Stimulated activated CD8-positive, alpha-beta memory T cell treated with anti-CD3 and anti-CD28 coated beads, Interleukin-15, amount 100 ng/mL, for 4 hours (primary cell): ENCODE measurements at regions not wholly inside any gene's neighbourhood (a gene's known extent, or its start where the extent isn't known, plus 50 kb on each side); places are given as distances from the start of the nearest gene placed in this dataset.

ENCODE experiments used
- DNase-seq, 2 donors: peaks; one replicate each; pipeline ENCODE4 v3.0.0-alpha.2; 2020; ENCODE audit warnings: low read depth in 2 of 2

DNA sequence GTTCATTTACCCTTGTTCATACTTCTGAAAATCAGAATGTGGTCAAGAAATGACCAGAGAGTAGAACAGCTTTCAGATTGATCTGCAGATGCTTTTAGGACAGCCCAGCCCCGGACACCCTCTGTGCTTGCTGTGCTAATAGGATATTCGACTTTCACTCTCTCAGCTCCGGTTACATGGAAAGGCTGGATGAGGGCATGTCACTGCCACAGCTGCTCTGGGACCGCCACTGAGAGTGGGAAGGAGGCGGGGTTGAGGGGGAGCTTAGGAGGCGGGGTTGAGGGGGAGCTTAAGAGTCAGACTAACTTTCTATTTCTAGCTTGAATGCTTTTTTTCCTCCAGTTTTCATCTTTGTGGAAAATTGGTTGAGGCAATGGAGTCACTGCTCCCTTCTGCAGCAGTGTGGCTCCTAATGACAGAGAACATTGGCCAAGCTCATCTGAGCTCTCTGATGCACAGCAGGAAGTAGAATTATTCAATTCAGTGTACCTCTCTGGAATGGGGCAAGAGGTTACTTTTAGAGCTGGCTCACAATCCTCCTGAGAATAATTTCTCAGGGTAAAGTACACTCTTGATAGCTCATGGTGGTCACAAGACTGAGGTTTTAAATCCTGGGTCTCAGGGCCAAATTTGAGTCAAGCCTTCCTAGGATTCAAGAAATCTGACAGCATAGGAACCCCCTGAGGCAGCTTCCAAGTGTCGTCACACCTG is 74.6 kb upstream of the NPAS1 start:
- DNase-seq, result no peak

DNA sequence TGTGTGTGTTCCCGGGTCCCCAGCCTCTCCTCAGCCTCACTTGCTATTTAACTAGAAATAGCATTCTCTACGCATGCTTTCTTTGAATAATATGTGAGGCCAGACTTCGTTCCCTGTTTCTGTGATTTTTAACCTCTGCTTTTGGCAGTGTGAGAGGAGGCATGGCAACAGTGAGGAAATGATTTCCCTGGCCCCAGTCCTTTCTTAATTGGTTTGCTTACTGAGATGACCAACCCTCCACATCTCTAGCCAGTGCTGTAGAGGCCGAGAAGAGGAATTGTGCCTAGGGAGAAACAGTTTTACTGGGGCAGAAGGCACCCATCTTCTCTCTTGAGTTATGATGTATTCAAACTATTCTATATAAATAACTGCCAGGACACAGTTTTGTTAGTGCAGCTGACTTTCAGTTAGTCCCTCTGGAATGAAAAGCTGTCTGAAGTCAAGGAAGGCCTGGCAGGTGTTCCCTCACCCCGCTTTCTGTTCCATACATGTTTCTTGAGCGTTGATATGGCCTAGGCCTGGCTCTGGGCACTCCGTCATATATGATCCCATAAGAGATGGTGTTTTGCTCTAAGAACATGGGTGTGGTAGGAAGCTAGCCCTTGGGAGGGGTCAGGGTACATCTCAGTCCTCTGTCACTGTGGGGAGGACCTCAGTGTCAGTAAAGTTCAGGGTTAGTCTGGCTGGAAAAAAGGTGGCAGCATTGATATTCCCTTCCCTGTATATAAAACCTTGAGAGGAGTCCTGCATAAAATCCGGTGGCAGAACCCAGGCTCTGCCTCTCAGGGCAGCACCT is 73.7 kb upstream of the NPAS1 start:
- DNase-seq, result no peak

DNA sequence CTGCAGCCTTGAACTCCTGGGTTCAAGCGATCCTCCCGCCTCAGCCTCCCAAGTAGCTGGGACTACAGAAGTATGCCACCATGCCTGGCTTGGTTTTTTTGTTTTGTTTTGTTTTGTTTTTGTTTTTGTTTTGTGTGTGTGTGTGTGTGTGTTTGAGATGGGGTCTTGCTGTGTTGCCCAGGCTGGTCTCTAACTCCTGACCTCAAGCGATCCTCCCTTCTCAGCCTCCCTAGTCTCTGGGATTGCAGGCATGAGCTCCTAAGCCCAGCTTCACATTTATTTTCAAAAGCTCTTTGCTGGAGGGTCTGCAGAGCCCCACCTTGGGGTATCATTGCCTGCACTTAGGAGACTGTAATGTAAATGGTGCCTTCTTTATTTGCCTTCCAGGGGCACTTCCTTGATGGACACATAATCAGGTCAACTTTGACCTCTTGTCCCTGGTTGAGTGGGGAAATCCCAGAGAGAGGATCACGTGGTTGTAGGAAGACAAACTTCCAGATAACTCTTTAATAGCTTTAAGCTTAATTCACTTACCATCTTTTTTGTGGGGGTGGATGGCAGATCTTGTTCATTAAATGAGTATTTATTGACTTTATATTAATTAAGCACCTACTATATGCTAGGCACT is 72.9 kb upstream of the NPAS1 start:
- DNase-seq, result no peak

DNA sequence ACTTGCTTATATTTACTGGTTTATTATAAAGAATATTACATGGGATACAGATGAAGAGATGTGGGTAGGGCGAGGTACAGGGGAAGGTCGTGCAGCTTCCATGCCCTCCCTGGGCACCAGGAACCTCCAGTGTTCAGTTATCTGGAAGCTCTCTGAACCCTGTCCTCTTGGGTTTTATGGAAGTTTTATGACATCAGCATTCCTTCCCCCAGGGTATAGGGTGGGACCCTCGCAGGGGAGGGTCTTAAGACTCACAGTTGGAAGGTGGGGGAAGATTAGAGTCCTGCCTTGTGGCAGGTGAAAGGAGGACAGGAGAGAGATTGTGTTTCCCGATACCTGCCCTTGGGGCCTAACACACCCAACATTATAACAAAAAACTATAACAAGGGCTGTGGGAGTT is 71.8 kb upstream of the NPAS1 start:
- no peak for DNase-seq

DNA sequence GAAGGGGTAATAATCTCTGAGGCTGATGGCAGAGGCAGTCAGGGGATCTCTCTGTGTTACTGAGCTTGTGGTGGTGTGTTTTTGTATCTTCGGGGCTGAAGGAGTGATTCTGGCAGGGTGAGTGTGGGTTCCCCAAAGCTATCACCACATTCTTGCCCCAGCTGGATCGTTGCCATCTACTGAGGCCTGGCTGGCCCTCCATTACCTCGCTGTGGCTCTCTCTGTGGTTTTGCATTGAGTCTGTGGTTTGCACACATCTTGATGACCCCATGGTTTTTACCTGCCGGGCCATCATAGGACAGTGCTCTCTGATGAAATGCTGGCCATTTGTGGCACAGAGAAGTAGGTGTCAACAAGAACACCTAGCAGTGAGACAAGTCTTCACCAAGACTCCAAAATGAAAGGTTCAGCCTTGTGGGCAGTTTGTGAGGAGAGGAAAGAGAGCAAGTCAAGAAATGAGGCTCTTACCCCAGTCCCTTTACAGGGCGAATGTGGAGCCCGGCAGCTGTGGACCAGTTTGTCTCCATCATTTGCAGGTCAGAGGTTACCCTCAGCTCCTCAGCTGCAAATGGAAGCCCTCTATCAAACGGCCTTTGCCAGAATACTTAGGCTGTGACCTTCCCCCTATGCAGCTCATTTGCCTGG is 69.0 kb upstream of the NPAS1 start:
- no peak for DNase-seq

DNA sequence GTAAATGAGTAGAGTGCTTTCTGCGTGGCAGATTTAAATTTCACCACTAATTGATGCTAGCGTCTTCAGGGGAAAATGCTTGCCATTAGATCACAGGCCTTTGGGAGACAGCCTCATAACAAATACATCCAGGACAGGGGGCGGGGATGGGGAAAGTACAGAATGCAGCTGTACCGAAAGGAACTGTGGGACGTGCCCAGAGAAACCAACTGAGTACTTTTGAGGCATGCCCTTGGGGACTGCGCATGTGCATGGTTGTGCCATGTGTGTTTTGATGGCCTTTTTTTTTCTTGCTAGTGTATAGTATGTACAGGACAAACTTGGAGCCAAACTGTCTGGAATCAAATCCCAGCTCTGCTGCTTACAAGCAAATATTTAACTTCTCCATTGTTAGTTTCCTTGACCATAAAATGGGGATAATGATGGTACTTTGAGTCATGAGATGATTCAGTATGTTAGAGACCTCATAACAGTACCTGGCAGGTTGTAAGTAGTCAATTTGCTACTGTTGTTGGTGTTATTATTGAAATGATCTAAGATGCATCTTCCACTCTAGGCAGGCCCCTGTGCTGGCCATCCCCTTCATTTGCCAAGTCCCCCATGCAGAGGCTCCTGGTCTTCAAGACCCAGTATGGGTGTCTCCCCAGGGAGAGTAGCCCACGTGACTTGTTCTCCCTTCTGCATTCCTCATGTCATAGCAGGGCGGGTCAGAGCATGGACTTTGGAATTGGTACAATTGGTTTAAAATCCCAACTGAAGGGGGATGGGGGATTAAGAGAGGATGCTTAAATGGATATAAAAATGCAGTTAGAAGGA is 68.3 kb upstream of the NPAS1 start:
- DNase-seq, result no peak

DNA sequence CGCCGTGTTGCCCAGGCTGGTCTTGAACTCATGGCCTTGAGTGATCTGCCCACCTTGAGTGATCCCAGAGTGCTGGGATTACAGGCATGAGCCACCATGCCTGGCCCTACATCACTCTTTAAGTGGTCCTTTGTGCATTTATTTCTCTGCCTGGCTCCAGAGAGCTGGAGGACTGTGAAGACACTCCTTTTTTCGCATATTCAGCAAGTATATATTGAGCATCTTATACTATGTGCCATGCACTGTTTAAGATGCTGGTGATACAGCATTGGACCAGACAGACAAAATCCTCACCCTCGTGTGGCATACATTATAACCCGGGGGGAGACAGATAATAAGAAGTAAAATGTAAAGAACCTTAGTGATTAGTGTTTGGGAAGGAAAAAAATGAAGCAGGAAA is 66.8 kb upstream of the NPAS1 start:
- DNase-seq, result no peak

DNA sequence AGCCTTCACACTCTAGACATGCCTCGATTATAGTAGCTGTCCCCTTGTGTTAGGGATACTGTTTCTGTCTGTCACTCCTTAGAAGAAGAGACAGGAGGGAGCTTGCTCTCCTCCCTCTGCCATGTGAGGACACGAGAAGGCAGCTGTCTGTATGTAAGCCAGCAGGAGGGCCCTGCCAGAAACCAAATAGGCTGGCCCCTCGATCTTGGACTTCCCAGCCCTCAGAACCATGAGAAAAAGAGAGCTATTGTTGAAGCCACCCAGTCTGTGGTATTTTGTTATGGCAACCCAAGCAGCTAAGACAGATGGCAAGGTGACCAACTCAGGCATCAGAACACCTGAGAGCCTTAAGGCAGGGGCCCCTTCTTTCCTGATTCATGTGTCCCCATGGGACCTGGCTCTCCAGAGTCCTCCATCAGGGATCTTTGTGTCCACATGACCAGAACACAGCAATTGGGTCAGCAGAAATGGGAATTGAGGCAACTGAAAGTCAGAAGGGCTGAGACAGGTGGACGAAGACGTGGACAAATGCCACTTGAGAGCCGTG is 65.6 kb upstream of the NPAS1 start:
- DNase-seq, result no peak

DNA sequence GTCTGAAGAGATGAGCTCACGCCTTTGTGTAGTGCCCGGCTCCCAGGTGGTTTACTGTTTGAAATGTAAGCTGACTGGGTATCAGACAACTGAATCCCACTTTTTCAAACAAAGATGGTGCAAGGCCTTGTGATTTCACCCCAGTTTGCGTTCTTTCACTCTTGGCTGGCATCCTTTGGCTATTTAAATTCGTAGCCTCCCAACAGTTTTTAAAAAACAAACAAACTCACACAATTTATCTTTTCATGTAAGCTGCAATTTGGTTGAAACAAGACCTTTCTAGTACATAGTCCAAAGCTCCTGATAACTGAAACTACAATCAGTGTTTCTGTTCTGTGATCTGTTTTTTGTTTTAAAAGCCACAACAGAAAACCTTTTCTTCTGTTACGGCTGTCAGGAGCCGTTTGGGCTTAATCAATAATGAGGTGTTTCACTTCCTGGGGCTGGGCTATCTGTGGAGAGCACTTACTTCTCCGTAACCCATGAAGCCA is 65.1 kb upstream of the NPAS1 start:
- no peak for DNase-seq

DNA sequence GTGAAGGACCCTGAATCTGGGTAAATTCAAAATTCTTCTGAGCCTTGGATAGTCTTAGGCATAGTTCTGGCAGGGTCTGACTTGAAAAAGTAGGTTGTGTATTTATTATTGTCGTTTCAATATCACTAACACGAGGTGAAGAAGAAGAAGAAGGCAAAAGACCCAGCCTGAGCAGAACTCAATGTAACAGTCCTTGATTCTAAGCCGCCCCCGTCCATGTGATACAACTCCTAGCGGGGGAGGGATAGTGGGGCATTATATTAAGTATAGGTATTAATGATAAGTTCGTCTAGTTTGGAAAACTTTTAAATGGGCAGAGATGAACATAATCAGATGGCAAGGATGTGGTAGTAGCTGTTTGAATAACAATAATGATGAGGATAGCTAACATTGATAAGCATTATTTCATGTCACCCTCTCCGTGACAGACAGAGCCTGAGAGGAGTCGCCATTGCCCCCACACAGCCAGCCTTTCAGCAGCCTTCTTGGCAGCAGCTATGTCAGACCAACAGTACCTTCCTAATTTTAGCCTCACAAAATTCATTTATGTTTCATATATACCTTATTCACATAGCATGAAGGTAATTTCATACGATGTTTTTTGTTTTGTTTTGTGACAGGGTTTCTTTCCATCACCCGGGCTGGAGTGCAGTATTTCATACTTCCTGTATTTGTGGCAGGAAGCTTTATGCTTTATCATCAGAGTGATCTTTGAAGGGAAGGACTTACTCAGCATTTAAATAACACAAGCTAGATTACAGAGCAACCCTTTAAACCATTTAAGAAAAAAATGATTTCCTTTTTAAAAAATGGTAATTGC is 64.4 kb upstream of the NPAS1 start:
- peak in 1 of 2 donors; percentile 22 for DNase-seq

DNA sequence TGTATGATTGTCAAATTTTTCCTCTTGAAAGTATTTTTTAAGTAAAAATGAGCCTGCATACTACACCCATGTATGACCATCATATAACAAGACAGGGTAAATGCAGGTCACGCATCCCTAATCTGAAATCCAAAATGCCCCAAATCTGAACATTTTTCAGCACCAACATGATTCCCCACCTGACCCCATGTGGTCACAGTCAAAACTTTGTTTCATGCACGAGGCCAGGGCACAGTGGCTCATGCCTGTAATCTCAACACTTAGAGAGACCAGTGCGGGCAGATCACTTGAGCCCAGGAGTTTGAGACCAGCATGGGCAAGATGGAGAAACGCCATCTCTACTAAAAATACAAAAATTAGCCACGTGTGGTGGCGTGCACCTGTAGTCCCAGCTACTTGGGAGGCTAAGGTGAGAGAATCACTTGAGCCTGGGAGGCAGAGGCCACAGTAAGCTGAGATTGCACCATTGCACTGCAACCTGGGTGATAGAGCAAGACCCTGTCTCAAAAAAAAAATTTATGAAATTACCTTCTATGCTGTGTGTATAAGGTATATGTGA is 63.7 kb upstream of the NPAS1 start:
- DNase-seq, result no peak

DNA sequence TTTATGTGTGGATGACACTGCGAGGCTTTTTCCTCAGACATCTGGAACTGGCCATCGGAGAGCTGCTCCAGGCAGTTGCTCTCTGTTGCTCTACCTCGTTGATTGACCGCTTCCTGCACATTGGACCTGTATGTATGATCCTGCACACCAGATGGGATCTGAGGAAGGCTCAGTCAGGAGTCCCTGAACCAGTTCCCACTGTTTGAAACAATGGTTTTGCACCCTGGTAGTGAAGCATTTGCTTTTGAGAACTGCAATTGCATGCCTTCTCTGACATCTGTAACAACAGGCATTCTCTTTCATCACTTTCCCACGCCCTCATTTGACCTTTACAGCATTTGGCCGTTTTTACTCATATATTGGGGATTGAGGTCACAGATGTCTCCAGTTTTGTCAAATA is 61.1 kb upstream of the NPAS1 start:
- DNase-seq, result no peak

DNA sequence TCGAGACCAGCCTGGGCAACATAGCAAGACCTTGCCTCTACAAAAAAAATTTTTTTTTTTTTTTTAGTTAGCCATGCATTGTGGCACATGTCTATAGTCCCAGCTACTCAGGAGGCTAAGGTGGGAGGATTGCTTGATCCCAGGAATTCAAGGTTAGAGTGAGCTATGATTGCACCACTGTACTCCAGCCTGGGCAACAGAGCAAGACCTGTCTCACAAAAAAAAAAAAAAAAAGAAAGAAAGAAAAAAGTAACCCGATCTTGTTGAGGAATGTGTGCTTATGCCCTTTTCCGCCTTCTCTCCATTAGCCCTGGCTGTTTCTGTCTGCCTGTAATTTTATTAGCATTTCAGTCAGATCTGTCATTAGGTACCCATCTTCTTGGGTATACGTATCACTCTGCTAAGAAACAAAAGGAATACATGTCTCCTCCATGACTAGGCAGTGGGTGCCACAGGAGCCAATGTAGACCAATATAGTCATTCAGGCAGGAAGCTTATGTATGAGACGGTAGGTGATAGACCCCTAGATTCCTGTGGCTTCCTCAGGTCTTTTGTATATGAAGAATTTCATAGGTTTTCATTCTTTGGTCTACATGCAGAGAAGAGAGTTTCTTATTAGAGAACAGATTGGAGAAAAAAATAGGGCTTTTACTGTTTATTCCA is 59.6 kb upstream of the NPAS1 start:
- no peak for DNase-seq

DNA sequence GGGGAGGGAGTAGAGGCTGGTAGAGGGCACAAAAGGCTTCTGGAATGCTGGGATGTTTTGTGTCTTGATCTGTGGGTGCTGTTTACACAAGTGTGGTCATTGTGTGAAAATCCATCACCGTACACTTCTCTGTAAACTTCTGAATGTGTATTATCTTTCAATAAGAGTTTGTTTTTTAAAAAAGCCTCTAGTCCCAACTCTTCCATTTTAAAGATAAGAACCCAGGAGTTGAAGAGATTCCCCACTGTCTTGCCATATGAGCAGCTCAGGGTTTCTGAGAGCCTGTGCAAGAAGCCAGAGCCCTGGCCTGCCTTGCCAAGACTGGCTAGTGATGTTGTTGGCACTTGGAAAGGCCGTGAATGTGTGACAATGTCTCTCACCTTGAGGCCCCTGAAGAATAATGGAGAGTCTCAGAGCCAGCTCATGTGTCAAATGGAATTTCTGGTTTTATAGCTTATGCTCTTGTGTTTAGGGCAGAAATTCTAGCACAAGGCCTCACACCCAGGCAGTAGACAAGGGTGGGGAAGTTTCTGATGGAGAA is 57.5 kb upstream of the NPAS1 start:
- no peak for DNase-seq

DNA sequence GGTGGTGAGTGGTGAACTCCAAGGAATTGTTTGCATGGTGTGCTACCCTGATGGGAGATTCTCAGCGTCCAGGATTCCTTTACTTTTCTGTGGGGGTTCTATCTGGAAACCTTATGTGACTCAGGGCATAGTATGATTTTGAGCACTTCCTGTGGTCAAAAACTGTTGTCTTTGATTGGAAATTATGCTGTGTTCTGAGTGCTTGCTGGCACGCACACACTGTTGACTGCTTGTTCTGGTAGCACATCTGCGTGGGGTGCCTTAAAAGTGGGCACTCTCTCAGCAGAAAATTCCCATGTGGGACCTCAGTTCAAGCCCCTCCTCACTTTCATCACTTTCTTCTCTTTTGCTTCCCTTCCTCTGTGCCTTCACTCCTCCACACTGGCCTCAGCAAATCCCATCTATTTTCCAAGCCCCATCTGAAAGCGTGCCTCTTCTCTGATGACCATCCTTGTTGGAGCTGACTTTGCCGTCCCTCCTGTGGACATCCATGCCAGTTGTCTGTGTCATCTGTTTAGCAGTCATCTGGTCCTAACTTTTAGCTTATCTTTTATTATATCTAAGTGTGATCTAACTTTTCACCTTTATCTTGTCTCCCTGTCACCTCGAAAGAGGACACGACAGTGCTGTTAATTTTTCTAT is 56.4 kb upstream of the NPAS1 start:
- no peak for DNase-seq

DNA sequence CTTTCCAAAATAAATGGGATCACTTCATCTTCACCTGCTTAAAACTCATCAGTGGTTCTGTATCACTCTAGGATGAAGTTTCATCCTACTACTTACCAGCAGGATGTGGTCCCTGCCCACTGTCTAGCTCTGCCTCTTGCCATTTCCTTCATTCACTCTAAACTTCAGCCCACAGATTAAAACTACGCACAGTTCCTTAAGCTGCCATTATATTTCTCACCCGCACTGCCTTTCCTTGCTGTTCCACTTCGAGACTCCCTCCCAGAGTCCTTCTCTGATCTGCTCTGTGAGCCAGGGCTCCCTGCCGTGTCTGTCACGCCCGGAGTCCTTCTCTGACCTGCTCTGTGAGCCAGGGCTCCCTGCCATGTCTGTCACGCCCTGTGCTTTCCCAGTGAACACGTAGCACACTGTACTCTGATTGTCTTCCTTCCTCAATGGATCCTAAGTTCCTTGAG is 52.0 kb upstream of the NPAS1 start:
- DNase-seq, result no peak
